OCI-LY7 (cell line): ENCODE measurements at regions not wholly inside any gene's neighbourhood (a gene's known extent, or its start where the extent isn't known, plus 50 kb on each side); places are given as distances from the start of the nearest gene placed in this dataset.

Source experiments
- BruUV-seq: library from RNA; stranded (reverse); fragments of 400-500 nt; replicated peaks from 2 replicates; lab custom pipeline; 2021; lab: Mats Ljungman, UMichigan
- CTCF ChIA-PET: fragments of 300-600 bp; sonication (Branson Sonifier 250); formaldehyde crosslinking; loops from one replicate; lab custom pipeline; 2022; ENCODE audit warnings: antibody characterized with exemption; ENCODE audit not compliant: unreplicated experiment; lab: Charles Lee
- POLR2A ChIA-PET: fragments of 300-600 bp; sonication (Branson Sonifier 250); formaldehyde crosslinking; loops from one replicate; lab custom pipeline; 2022; ENCODE audit warnings: antibody characterized with exemption; lab: Charles Lee
- DNase-seq: peaks from one replicate; pipeline ENCODE4 v3.0.0-alpha.2; 2015; ENCODE audit warnings: low spot score
- H2AFZ ChIP-seq: fragments of 200-600 bp; sonication (generic), shearing (Covaris generic); 2 replicates; pipeline ENCODE4 v1.6.1; 2014; ENCODE audit warnings: mild to moderate bottlenecking, antibody characterized with exemption, low read length, moderate library complexity
- H3K27ac ChIP-seq: fragments of 200-600 bp; sonication (generic); 2 replicates; pipeline ENCODE4 v1.5.1; 2014; ENCODE audit warnings: mixed run types, low read depth, mild to moderate bottlenecking, moderate library complexity, low read length, inconsistent platforms; ENCODE audit not compliant: poor library complexity, severe bottlenecking
- H3K36me3 ChIP-seq: fragments of 200-600 bp; sonication (generic); 2 replicates; pipeline ENCODE4 v1.6.1; 2014; ENCODE audit warnings: mild to moderate bottlenecking, antibody characterized with exemption, low read length, moderate library complexity, mixed read lengths; ENCODE audit not compliant: insufficient read depth
- H3K4me1 ChIP-seq: fragments of 200-600 bp; sonication (generic); 2 replicates; pipeline ENCODE4 v1.5.1; 2014; ENCODE audit warnings: mild to moderate bottlenecking, low read length; ENCODE audit not compliant: insufficient read depth, poor library complexity, severe bottlenecking
- H3K4me2 ChIP-seq: fragments of 200-600 bp; sonication (generic); 2 replicates; pipeline ENCODE4 v1.6.1; 2014; ENCODE audit warnings: mild to moderate bottlenecking, low read length
- H3K4me3 ChIP-seq: fragments of 200-600 bp; sonication (generic); 2 replicates; pipeline ENCODE4 v1.5.1; 2014; ENCODE audit warnings: mild to moderate bottlenecking, low read depth, low read length; ENCODE audit not compliant: poor library complexity, severe bottlenecking
- H3K79me2 ChIP-seq: fragments of 200-600 bp; sonication (generic); 2 replicates; pipeline ENCODE4 v1.6.1; 2016; ENCODE audit warnings: low read depth, mild to moderate bottlenecking, low read length, moderate library complexity, mixed read lengths; ENCODE audit not compliant: insufficient read depth
- H3K9me2 ChIP-seq: fragments of 200-600 bp; sonication (generic); 2 replicates; pipeline ENCODE4 v1.6.1; 2016; ENCODE audit warnings: mild to moderate bottlenecking, low read length, mixed read lengths; ENCODE audit not compliant: insufficient read depth
- H3K9me3 ChIP-seq: fragments of 200-600 bp; sonication (generic); 2 replicates; pipeline ENCODE4 v1.6.1; 2014; ENCODE audit warnings: mild to moderate bottlenecking, mixed run types, low read length, mixed read lengths
- H4K20me1 ChIP-seq: fragments of 200-600 bp; sonication (generic); 2 replicates; pipeline ENCODE4 v1.6.1; 2014; ENCODE audit warnings: mild to moderate bottlenecking, antibody characterized with exemption, low read length, moderate library complexity, mixed read lengths; ENCODE audit not compliant: insufficient read depth
- CTCF ChIP-seq: fragments of 200-600 bp; sonication (generic); conservative IDR thresholded peaks from 2 replicates; pipeline ENCODE4 v1.5.1; 2014; ENCODE audit warnings: mild to moderate bottlenecking, antibody characterized with exemption, low read length, moderate library complexity, mixed read lengths
- EZH2phosphoT487 ChIP-seq: fragments of 200-600 bp; sonication (generic); IDR thresholded peaks from 2 replicates; pipeline ENCODE4 v1.6.1; 2018; ENCODE audit warnings: low read depth, borderline replicate concordance, mild to moderate bottlenecking, mixed run types, antibody characterized with exemption, low read length, moderate library complexity, mixed read lengths
- intact Hi-C: fragments of 100-400 bp; cut with micrococcal nuclease; formaldehyde crosslinking; loops from one replicate; pipeline ENCODE4 v1.10.0; 2022; ENCODE audit not compliant: unreplicated experiment

DNA sequence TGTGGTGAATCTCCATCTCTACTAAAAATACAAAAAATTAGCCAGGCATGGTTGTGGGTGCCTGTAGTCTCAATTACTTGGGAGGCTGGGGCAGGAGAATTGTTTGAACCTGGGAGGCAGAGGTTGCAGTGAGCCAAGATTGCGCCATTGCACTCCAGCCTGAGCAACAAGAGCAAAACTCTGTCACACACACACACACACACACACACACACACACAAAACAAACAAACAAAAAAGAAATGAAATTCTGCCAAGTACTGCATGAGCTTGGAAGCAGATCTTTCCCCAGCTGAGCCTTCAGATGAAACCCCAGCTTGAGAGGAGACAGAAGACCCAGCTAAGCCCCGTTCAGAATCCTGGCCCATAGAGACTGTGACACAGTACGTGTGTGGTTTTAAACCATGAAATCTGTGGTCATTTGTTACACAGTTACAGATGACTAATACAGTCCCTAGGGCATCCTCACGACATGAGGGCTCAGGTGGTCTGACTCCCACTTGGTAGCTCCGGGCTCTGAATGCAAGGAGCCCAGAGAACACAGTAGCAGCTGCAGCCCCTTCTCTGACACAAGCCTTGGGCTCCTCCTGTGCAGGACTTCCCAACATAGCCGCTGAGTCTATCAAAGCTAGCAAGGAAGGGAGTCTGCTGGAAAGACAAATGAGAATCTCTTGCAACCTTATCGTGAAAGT is 132.8 kb downstream of the SEC14L1 start:
- no peaks in the 10 kb centered on the region for H4K20me1 ChIP-seq
- H3K79me2 ChIP-seq, result no peaks in the 10 kb centered on the region
- ChIA-PET POLR2A (no interaction called here), CTCF (no interaction called here)
- H3K4me3 ChIP-seq, result no peak overlapping the region
- no peak for DNase-seq
- H3K4me2 ChIP-seq, result no peak overlapping the region
- no peaks in the 10 kb centered on the region for H3K36me3 ChIP-seq
- H3K27ac ChIP-seq, result no peak overlapping the region
- intact Hi-C loops, result no loop called here
- no peak for TF ChIP-seq CTCF
- TF ChIP-seq EZH2phosphoT487, result no peak
- no TSS peak for BruUV-seq
- H3K9me3 ChIP-seq, result no peaks in the 10 kb centered on the region
- no peaks in the 10 kb centered on the region for H3K4me1 ChIP-seq
- H2AFZ ChIP-seq, result no peak overlapping the region
- H3K9me2 ChIP-seq, result no peaks in the 10 kb centered on the region

DNA sequence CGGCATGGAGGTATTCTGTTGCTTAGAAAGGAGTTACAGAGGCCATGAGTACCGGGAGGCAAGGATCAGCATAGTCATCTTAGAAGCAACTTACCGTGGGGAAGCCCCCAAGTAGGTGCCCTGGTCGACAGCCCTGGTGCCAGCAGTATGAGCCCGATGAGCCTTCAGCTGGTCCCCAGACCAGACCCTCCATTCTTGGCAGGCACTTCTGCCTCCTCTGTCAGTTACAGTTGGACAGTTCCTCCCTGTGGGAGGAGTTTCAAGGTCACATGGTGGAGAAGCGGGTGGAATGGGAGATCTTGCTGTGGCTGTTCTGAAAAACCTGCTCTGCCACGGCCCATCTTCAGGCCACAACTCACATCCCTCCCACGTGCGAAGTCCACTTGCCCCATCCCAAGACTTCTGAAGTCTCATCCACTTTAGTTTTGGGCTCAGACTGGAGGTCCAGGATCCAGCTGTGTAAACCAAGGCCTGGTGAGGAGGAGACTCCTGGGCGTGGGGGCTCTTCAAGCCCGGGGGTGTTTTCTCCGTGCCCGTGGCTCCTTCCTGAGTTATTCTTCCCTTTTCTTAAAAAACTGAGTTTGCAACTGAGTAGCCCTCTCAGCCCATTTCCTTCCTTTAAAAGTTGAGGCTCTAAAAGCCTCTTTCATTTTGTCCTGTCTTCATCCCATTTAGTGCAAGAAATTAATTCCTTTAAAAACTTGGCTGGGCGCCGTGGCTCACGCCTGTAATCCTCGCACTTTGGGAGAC is 133.5 kb downstream of the SEC14L1 start:
- Histone ChIP-seq H3K36me3 (no peaks in the 10 kb centered on the region), H3K27ac (no peak overlapping the region), H3K79me2 (no peaks in the 10 kb centered on the region), H3K4me1 (no peaks in the 10 kb centered on the region), H2AFZ (no peak overlapping the region), H3K4me3 (no peak overlapping the region), H3K9me2 (no peaks in the 10 kb centered on the region), H4K20me1 (no peaks in the 10 kb centered on the region), H3K4me2 (no peak overlapping the region), H3K9me3 (no peaks in the 10 kb centered on the region)
- BruUV-seq, result no TSS peak
- ChIA-PET POLR2A (no interaction called here), CTCF (no interaction called here)
- intact Hi-C loops, result no loop called here
- DNase-seq, result no peak
- no peak for TF ChIP-seq EZH2phosphoT487
- no peak for TF ChIP-seq CTCF
